HepG2 (cell line): ENCODE measurements at regions not wholly inside any gene's neighbourhood (a gene's known extent, or its start where the extent isn't known, plus 50 kb on each side); places are given as distances from the start of the nearest gene placed in this dataset.

Experiments used
- ATAC-seq: fragments of 200-7000 bp; cut with Tn5 transposase; 3 replicates; pipeline ENCODE4 v1.9.1; 2020; ENCODE audit warnings: mild to moderate bottlenecking, moderate library complexity
- BruUV-seq: library from RNA; stranded (reverse); fragments of 400-500 nt; replicated peaks from 2 replicates; lab custom pipeline; 2021; lab: Mats Ljungman, UMichigan
- CTCF ChIA-PET: fragments of 300-600 bp; formaldehyde crosslinking; extraction: SDS; loops from one replicate; lab custom pipeline; 2021; ENCODE audit warnings: low total read pairs, inconsistent platforms, low intra/inter-chr PET ratio; lab: Yijun Ruan, JAX
- POLR2A ChIA-PET: fragments of 350-600 bp; sonication (Branson Sonifier 250); formaldehyde crosslinking; loops from one replicate; lab custom pipeline; 2020; ENCODE audit warnings: antibody characterized with exemption, inconsistent platforms; lab: Yijun Ruan, JAX
- DNase-seq: peaks from one replicate; pipeline ENCODE4 v3.0.0-alpha.2; 2015; ENCODE audit warnings: low spot score
- FAIRE-seq: peaks from 3 replicates; lab custom pipeline; 2011; peaks lifted over from hg19 to GRCh38; lab: Jason Lieb, UNC
- H2AFZ ChIP-seq: one replicate; pipeline ENCODE4 v1.6.1; 2011; ENCODE audit warnings: low read length, inconsistent platforms
- H3K27ac ChIP-seq: fragments of 300-600 bp; 3 replicates; pipeline ENCODE4 v1.8.0; 2011; ENCODE audit warnings: mixed run types, mild to moderate bottlenecking, mixed read lengths, low read length, inconsistent platforms; ENCODE audit not compliant: insufficient read depth; ENCODE audit errors: extremely low read length
- H3K27me3 ChIP-seq, 2 experiments: fragments of 200-600 bp in 1 of 2; 2 replicates in 1 of 2; 3 replicates in 1 of 2; pipeline versions ENCODE4 v1.6.0 to v1.8.0; 2011; ENCODE audit warnings: low read length in 2 of 2, mild to moderate bottlenecking in 2 of 2, moderate library complexity in 2 of 2, inconsistent platforms in 1 of 2; ENCODE audit not compliant: insufficient read depth in 2 of 2, control insufficient read depth in 1 of 2
- H3K36me3 ChIP-seq, 2 experiments: fragments of 200-600 bp in 1 of 2; replicated peaks in 1 of 2; 2 replicates in 1 of 2; 3 replicates in 1 of 2; pipeline versions ENCODE4 v1.5.1 to v1.8.0; 2011; ENCODE audit warnings: low read length in 2 of 2, inconsistent platforms in 1 of 2; ENCODE audit not compliant: insufficient read depth in 2 of 2, control insufficient read depth in 1 of 2
- H3K4me1 ChIP-seq: 2 replicates; pipeline ENCODE4 v1.5.1; 2012; ENCODE audit warnings: low read length, inconsistent platforms; ENCODE audit not compliant: insufficient read depth
- H3K4me2 ChIP-seq: 2 replicates; pipeline ENCODE4 v1.6.0; 2011; ENCODE audit warnings: low read depth, low read length, inconsistent platforms
- H3K4me3 ChIP-seq, 3 experiments: fragments of 200-600 bp in 1 of 3; sonication (generic), shearing (Covaris generic) in 1 of 3; replicated peaks in 1 of 3; 2 replicates each; pipeline ENCODE4 v1.5.1; 2011 to 2016; ENCODE audit warnings: low read length in 3 of 3, inconsistent platforms in 2 of 3, low read depth in 2 of 3, mild to moderate bottlenecking in 2 of 3, control low read depth in 1 of 3, mixed read lengths in 1 of 3; ENCODE audit not compliant: insufficient read depth in 1 of 3
- H3K79me2 ChIP-seq: one replicate; pipeline ENCODE4 v1.6.1; 2011; ENCODE audit warnings: low read length, inconsistent platforms; ENCODE audit not compliant: insufficient read depth
- H3K9ac ChIP-seq: 2 replicates; pipeline ENCODE4 v1.6.0; 2011; ENCODE audit warnings: mild to moderate bottlenecking, low read depth, low read length, inconsistent platforms; ENCODE audit not compliant: insufficient read depth
- H3K9me3 ChIP-seq: 2 replicates; pipeline ENCODE4 v1.5.1; 2012; ENCODE audit warnings: mild to moderate bottlenecking, low read length
- H4K20me1 ChIP-seq: 2 replicates; pipeline ENCODE4 v1.6.0; 2011; ENCODE audit warnings: inconsistent platforms, mild to moderate bottlenecking, low read length, moderate library complexity; ENCODE audit not compliant: insufficient read depth
- BHLHE40 ChIP-seq: IDR thresholded peaks from 2 replicates; pipeline ENCODE4 v1.6.1; 2011; ENCODE audit warnings: low read length, improper control_type of control experiment
- CBX2 ChIP-seq, 2 experiments: fragments of 200-600 bp in 1 of 2; sonication (generic); formaldehyde crosslinking in 1 of 2; IDR thresholded peaks; 2 replicates each; pipeline versions ENCODE4 v1.7.0 to v1.8.1; 2018 to 2022; ENCODE audit warnings: low read depth in 2 of 2, low read length in 1 of 2, mild to moderate bottlenecking in 1 of 2, missing genetic modification reagents in 1 of 2
- HNF4G ChIP-seq, 2 experiments: sonication (generic) in 1 of 2; formaldehyde crosslinking in 1 of 2; IDR thresholded peaks; 2 replicates each; pipeline versions ENCODE4 v1.4.0 to v1.6.1; 2011 to 2020; ENCODE audit warnings: borderline replicate concordance in 2 of 2, low read depth in 2 of 2, mild to moderate bottlenecking in 2 of 2, low read length in 1 of 2, missing genetic modification reagents in 1 of 2, moderate library complexity in 1 of 2
- HNRNPK ChIP-seq: fragments of 200-400 bp; formaldehyde crosslinking; IDR thresholded peaks from 2 replicates; pipeline ENCODE4 v1.6.1; 2018; ENCODE audit warnings: low read length, low read depth, moderate library complexity, mild to moderate bottlenecking; ENCODE audit not compliant: poor library complexity, severe bottlenecking
- KLF9 ChIP-seq: IDR thresholded peaks from 2 replicates; pipeline ENCODE4 v1.6.1; 2016; ENCODE audit warnings: low read depth
- MIXL1 ChIP-seq: IDR thresholded peaks from 2 replicates; pipeline ENCODE4 v1.6.1; 2016
- PHB2 ChIP-seq: fragments of 450-650 bp; IDR thresholded peaks from 2 replicates; pipeline ENCODE4 v1.6.1; 2018; ENCODE audit not compliant: partially characterized antibody
- ZEB1 ChIP-seq: IDR thresholded peaks from 2 replicates; pipeline ENCODE4 v1.6.1; 2012; ENCODE audit warnings: mild to moderate bottlenecking, low read depth, inconsistent platforms; ENCODE audit not compliant: insufficient replicate concordance
- ZKSCAN5 ChIP-seq: sonication (generic); formaldehyde crosslinking; IDR thresholded peaks from 2 replicates; pipeline ENCODE4 v1.5.1; 2020; ENCODE audit warnings: mild to moderate bottlenecking, missing genetic modification reagents
- ZSCAN22 ChIP-seq: sonication (generic); formaldehyde crosslinking; IDR thresholded peaks from 2 replicates; pipeline ENCODE4 v1.4.0; 2020; ENCODE audit warnings: mild to moderate bottlenecking, missing genetic modification reagents
- in situ Hi-C: cut with HindIII; loops from 2 replicates; pipeline ENCODE4 v1.10.0; 2017; ENCODE audit warnings: low pct_unique_long_range_greater_than_20kb; ENCODE audit not compliant: extremely low pct_ligation_motif_present
- intact Hi-C: fragments of 100-400 bp; cut with micrococcal nuclease; formaldehyde crosslinking; loops from one replicate; pipeline ENCODE4 v1.10.0; 2022; ENCODE audit not compliant: unreplicated experiment
- TF ChIP-seq, protein P1 (sequence below): sonication (generic); formaldehyde crosslinking; IDR thresholded peaks from 2 replicates; pipeline ENCODE4 v1.4.0; 2020; ENCODE audit warnings: missing genetic modification reagents
- TF ChIP-seq, protein P2 (sequence below): sonication (generic); formaldehyde crosslinking; IDR thresholded peaks from 2 replicates; pipeline ENCODE4 v1.4.0; 2020; ENCODE audit warnings: missing genetic modification reagents
- TF ChIP-seq, protein P3 (sequence below): sonication (generic); formaldehyde crosslinking; IDR thresholded peaks from 2 replicates; pipeline ENCODE4 v1.5.0; 2020; ENCODE audit warnings: mild to moderate bottlenecking, missing genetic modification reagents
- TF ChIP-seq, protein P4 (sequence below): sonication (generic); formaldehyde crosslinking; IDR thresholded peaks from 2 replicates; pipeline ENCODE4 v1.4.0; 2020; ENCODE audit warnings: missing genetic modification reagents, mild to moderate bottlenecking, borderline replicate concordance

DNA sequence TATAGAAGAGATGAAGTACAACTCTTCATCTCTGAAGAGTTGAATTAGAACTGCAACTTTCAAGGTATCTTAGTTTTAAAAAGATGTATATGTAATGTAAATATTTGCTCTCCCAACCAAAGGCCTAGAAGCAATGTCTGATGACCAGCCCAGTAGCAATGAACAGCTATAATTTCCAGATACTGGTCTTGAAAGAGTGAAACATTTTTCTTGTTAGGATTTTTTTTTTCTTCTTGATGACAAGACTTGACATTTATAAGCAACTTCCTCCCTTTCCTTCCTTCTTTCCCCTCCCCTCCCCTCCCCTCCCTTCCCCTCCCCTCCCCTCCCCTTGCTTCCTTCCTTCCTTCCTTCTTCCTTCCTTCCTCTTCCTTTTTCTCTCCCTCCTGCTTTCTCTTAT is 423.4 kb downstream of the ZIC1 start (continued):
- TF ChIP-seq HNRNPK (peak; percentile 91), PHB2 (no peak), MIXL1 (CRISPR knock-in tag) (no peak), CBX2 (IDR thresholded peaks at IDR 0.05; ENCODE audit: low read depth, low read length) (no peak), CBX2 (CRISPR knock-in tag; IDR thresholded peaks at IDR 0.05; ENCODE audit: low read depth) (no peak), KLF9 (CRISPR knock-in tag) (no peak), HNF4G (IDR thresholded peaks at IDR 0.05; ENCODE audit: borderline replicate concordance, low read depth, low read length) (no peak), HNF4G (CRISPR knock-in tag; IDR thresholded peaks at IDR 0.05; ENCODE audit: borderline replicate concordance, low read depth) (no peak), BHLHE40 (no peak)
- TF ChIP-seq, protein P1, sequence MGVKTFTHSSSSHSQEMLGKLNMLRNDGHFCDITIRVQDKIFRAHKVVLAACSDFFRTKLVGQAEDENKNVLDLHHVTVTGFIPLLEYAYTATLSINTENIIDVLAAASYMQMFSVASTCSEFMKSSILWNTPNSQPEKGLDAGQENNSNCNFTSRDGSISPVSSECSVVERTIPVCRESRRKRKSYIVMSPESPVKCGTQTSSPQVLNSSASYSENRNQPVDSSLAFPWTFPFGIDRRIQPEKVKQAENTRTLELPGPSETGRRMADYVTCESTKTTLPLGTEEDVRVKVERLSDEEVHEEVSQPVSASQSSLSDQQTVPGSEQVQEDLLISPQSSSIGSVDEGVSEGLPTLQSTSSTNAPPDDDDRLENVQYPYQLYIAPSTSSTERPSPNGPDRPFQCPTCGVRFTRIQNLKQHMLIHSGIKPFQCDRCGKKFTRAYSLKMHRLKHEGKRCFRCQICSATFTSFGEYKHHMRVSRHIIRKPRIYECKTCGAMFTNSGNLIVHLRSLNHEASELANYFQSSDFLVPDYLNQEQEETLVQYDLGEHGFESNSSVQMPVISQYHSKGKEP, result no peak

DNA sequence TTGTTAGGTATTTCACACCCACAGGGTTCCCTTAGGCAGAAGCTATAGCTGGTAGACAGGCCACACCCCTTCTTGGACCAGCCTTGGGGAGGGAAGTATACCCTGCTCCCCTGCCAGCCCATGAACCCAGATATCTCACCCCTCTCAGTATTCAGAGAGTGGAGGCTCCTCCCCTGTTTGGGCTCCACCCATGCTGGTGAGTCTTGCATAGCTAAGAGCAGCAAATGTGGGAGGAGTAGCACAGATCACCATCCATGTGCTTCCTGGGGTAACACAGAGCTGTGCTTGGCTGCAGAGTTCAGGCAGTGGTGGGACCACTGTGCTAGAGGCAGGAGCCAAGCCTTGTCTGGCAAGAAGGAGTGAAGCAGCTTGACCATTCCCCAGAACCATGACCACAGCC is 427.2 kb downstream of the ZIC1 start:
- H3K4me1 ChIP-seq, result no peaks in the 10 kb centered on the region
- in situ Hi-C loops, result no loop called here
- H3K79me2 ChIP-seq, result no peaks in the 10 kb centered on the region
- no peak for ATAC-seq
- H2AFZ ChIP-seq, result no peak overlapping the region
- no peaks in the 10 kb centered on the region for H3K9me3 ChIP-seq
- H3K9ac ChIP-seq, result no peak overlapping the region
- no peaks in the 10 kb centered on the region for H3K36me3 ChIP-seq
- H3K27ac ChIP-seq, result no peak overlapping the region
- BruUV-seq, result no TSS peak
- H3K4me3 ChIP-seq, result no peak overlapping the region
- no peaks in the 10 kb centered on the region for H4K20me1 ChIP-seq
- POLR2A ChIA-PET, result no interaction called here
- no peak for DNase-seq
- CTCF ChIA-PET, result no interaction called here
- no peaks in the 10 kb centered on the region for H3K27me3 ChIP-seq
- intact Hi-C loops, result no loop called here
- no peak overlapping the region for H3K4me2 ChIP-seq
- FAIRE-seq, result no peak
- TF ChIP-seq, protein P2, sequence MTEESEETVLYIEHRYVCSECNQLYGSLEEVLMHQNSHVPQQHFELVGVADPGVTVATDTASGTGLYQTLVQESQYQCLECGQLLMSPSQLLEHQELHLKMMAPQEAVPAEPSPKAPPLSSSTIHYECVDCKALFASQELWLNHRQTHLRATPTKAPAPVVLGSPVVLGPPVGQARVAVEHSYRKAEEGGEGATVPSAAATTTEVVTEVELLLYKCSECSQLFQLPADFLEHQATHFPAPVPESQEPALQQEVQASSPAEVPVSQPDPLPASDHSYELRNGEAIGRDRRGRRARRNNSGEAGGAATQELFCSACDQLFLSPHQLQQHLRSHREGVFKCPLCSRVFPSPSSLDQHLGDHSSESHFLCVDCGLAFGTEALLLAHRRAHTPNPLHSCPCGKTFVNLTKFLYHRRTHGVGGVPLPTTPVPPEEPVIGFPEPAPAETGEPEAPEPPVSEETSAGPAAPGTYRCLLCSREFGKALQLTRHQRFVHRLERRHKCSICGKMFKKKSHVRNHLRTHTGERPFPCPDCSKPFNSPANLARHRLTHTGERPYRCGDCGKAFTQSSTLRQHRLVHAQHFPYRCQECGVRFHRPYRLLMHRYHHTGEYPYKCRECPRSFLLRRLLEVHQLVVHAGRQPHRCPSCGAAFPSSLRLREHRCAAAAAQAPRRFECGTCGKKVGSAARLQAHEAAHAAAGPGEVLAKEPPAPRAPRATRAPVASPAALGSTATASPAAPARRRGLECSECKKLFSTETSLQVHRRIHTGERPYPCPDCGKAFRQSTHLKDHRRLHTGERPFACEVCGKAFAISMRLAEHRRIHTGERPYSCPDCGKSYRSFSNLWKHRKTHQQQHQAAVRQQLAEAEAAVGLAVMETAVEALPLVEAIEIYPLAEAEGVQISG (CRISPR knock-in tag), result no peak
- TF ChIP-seq, protein P3, sequence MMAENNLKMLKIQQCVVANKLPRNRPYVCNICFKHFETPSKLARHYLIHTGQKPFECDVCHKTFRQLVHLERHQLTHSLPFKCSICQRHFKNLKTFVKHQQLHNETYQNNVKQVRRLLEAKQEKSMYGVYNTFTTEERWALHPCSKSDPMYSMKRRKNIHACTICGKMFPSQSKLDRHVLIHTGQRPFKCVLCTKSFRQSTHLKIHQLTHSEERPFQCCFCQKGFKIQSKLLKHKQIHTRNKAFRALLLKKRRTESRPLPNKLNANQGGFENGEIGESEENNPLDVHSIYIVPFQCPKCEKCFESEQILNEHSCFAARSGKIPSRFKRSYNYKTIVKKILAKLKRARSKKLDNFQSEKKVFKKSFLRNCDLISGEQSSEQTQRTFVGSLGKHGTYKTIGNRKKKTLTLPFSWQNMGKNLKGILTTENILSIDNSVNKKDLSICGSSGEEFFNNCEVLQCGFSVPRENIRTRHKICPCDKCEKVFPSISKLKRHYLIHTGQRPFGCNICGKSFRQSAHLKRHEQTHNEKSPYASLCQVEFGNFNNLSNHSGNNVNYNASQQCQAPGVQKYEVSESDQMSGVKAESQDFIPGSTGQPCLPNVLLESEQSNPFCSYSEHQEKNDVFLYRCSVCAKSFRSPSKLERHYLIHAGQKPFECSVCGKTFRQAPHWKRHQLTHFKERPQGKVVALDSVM (CRISPR knock-in tag), result no peak
- TF ChIP-seq, protein P4, sequence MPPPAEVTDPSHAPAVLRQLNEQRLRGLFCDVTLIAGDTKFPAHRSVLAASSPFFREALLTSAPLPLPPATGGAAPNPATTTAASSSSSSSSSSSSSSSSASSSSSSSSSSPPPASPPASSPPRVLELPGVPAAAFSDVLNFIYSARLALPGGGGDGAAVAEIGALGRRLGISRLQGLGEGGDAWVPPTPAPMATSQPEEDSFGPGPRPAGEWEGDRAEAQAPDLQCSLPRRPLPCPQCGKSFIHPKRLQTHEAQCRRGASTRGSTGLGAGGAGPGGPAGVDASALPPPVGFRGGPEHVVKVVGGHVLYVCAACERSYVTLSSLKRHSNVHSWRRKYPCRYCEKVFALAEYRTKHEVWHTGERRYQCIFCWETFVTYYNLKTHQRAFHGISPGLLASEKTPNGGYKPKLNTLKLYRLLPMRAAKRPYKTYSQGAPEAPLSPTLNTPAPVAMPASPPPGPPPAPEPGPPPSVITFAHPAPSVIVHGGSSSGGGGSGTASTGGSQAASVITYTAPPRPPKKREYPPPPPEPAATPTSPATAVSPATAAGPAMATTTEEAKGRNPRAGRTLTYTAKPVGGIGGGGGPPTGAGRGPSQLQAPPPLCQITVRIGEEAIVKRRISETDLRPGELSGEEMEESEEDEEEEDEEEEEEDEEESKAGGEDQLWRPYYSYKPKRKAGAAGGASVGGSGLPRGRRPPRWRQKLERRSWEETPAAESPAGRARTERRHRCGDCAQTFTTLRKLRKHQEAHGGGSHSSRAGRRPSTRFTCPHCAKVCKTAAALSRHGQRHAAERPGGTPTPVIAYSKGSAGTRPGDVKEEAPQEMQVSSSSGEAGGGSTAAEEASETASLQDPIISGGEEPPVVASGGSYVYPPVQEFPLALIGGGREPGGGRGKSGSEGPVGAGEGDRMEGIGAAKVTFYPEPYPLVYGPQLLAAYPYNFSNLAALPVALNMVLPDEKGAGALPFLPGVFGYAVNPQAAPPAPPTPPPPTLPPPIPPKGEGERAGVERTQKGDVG (CRISPR knock-in tag), result no peak
- TF ChIP-seq ZSCAN22 (no peak), ZKSCAN5 (CRISPR knock-in tag) (no peak), ZEB1 (no peak)
